AG04449 (cell line): ENCODE measurements at regions not wholly inside any gene's neighbourhood (a gene's known extent, or its start where the extent isn't known, plus 50 kb on each side); places are given as distances from the start of the nearest gene placed in this dataset.

Source experiments
- CTCF ChIA-PET: fragments of 350-600 bp; formaldehyde crosslinking; extraction: SDS; loops from one replicate; lab custom pipeline; 2021; ENCODE audit warnings: antibody characterized with exemption; lab: Yijun Ruan, JAX
- POLR2A ChIA-PET: fragments of 400-600, 350-600 bp; formaldehyde crosslinking; extraction: SDS; loops from one replicate; lab custom pipeline; 2020; ENCODE audit warnings: antibody characterized with exemption, inconsistent platforms; lab: Yijun Ruan, JAX
- DNase-seq: peaks from one replicate; pipeline ENCODE4 v3.0.0-alpha.2; 2010; ENCODE audit warnings: low read depth, low spot score
- H3K4me3 ChIP-seq: 2 replicates; pipeline ENCODE4 v1.5.1; 2011; ENCODE audit warnings: low read depth, mild to moderate bottlenecking, control low read depth, low read length
- TF ChIP-seq, protein P1 (sequence below): IDR thresholded peaks from one replicate; pipeline ENCODE4 v1.5.1; 2011; ENCODE audit warnings: mild to moderate bottlenecking, moderate library complexity, low read length, control low read depth, inconsistent platforms; ENCODE audit not compliant: insufficient read depth; ENCODE audit errors: missing control alignments

GRCh38 chr16:65667011-65667578, 545.2 kb upstream of the CDH11 start:
- peak; percentile 5 for DNase-seq
- TF ChIP-seq, protein P1, sequence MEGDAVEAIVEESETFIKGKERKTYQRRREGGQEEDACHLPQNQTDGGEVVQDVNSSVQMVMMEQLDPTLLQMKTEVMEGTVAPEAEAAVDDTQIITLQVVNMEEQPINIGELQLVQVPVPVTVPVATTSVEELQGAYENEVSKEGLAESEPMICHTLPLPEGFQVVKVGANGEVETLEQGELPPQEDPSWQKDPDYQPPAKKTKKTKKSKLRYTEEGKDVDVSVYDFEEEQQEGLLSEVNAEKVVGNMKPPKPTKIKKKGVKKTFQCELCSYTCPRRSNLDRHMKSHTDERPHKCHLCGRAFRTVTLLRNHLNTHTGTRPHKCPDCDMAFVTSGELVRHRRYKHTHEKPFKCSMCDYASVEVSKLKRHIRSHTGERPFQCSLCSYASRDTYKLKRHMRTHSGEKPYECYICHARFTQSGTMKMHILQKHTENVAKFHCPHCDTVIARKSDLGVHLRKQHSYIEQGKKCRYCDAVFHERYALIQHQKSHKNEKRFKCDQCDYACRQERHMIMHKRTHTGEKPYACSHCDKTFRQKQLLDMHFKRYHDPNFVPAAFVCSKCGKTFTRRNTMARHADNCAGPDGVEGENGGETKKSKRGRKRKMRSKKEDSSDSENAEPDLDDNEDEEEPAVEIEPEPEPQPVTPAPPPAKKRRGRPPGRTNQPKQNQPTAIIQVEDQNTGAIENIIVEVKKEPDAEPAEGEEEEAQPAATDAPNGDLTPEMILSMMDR = peak; percentile 30
- POLR2A ChIA-PET = interaction anchor here (0.6 kb wide), 1 partner anchor 330 kb away, joined by 3 read pairs; no protein-coding TSS in a partner anchor
- CTCF ChIA-PET = interaction anchor here (0.7 to 2.7 kb wide), 6 partner anchors 8 to 604 kb away, joined by 3 to 8 read pairs (median 3); no protein-coding TSS in a partner anchor
- H3K4me3 ChIP-seq = no peak overlapping the region

DNA sequence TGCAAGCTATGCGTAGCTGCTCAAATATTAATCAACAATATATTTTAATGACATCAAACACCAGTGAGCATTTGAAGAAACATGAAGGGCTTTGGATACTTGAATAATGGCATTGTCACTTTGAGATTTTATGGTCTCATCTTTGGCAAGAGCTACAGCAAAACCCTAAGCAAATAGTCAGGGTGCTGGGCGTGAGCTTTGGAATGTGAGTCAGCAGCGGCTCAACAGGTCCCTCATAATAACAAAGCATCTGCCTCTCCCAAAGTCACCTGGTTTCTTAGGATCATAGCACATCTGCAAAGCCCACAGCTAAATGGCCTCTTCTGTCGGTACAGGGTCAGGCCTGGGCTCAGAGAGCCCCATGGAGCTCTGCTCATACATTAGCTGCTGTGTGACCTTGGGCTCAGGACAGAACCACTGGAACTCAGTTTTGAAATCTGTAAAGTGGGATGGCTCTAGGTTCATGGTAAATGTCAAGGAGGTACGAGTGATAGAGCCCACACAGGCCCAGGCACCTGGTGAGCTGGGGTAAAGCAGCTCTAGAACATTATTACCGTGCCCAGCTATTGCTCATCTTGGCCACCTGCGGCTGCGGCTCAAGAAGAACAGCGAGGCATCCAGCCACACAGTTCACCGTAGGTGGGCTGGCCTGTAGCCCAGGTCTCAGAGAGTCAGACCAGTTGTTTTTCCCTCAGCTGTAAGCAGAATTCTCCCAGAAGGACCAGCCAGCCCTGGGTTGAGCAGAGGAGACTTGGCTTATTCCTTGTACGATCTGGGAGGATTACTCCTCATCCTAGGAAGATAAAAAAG, 544.5 kb upstream of the CDH11 start:
- ChIA-PET CTCF (interaction anchor here (0.7 to 2.7 kb wide), 5 partner anchors 9 to 605 kb away, joined by 3 to 8 read pairs (median 3); no protein-coding TSS in a partner anchor), POLR2A (interaction anchor here (0.6 kb wide), 1 partner anchor 330 kb away, joined by 3 read pairs; no protein-coding TSS in a partner anchor)
- no peak overlapping the region for H3K4me3 ChIP-seq
- TF ChIP-seq, protein P1 = no peak
- DNase-seq = no peak

DNA sequence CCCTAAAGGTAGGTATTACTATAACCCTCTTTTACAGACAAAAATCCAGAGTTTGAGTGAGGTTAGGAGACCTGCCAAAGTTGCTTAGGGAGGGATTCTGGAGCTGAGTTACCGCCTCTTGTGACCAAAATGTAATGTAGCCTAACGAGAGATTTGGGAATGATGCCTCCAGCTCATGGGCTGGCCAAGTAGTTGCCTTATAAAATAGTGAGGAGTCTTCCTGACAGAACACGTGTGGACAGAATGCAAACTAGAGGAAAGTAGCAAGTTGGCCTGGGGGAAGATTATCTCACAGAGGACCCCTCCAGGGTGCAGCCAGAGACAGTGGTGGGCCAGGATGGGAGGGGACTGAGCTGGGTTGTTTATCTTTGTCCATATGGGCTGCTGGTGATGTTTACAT, 543.7 kb upstream of the CDH11 start:
- ChIA-PET POLR2A (interaction anchor here (0.6 kb wide), 1 partner anchor 31 kb away, joined by 3 read pairs; no protein-coding TSS in a partner anchor), CTCF (interaction anchor here (1.4 to 2.7 kb wide), 2 partner anchors 542 to 545 kb away, joined by 4 to 8 read pairs; no protein-coding TSS in a partner anchor)
- DNase-seq = no peak
- TF ChIP-seq, protein P1 = no peak
- H3K4me3 ChIP-seq = no peak overlapping the region

DNA sequence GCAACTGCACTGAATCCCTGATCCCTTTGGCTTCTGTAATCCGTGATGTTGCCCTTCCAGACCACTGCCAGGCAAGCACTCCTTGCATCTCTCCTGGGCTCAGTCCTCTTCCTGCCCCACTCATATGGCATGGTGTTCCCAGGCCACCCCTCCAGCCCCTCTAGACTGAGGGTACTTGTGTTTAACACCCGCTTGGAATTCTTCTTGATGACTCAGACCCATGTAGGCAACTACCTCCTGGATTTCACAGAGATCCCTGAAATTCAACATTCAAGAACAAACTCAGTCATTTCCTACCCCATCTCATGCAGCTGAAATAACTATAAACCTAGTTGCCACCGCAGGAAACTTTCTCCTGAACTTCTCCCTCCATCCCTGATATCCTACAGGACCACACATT, 541.9 kb upstream of the CDH11 start:
- POLR2A ChIA-PET = no interaction called here
- H3K4me3 ChIP-seq = no peak overlapping the region
- CTCF ChIA-PET = no interaction called here
- TF ChIP-seq, protein P1 = no peak
- no peak for DNase-seq

GRCh38 chr16:65662256-65662655, 540.4 kb upstream of the CDH11 start:
- DNase-seq = no peak
- CTCF ChIA-PET = no interaction called here
- POLR2A ChIA-PET = no interaction called here
- TF ChIP-seq, protein P1 = no peak
- no peak overlapping the region for H3K4me3 ChIP-seq

GRCh38 chr16:65661558-65661957, 539.7 kb upstream of the CDH11 start:
- no peak for DNase-seq
- POLR2A ChIA-PET = no interaction called here
- CTCF ChIA-PET = interaction anchor here (1.2 kb wide), 1 partner anchor 14 kb away, joined by 3 read pairs; no protein-coding TSS in a partner anchor
- no peak overlapping the region for H3K4me3 ChIP-seq
- TF ChIP-seq, protein P1 = no peak
